ENCODE measurements at regions not wholly inside any gene's neighbourhood (a gene's known extent, or its start where the extent isn't known, plus 50 kb on each side); places are given as distances from the start of the nearest gene placed in this dataset.

DNA sequence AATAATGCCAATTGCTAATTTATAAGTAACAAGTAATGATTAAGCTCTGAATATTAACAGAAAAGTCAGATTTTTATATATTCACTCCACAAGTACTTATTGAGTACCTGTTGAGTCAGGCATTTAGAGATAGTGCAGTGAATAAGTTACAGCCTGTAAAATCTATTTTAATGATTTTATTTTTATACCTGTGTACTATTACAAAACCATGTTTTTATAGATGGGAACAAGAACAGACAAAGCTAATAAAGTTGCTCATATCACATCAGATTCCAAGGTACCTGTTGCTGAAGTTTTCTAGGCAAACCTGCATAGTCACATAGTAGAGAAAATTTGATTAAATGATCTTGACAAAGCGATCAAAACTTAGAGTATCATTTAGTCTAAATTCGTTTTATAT, 623.7 kb downstream of the EFNA5 start:
- Histone ChIP-seq H3K4me1 (ENCODE audit: control insufficient read depth, extremely low read depth, insufficient read depth, low read length) (no peaks in the 10 kb centered on the region), H3K9ac (ENCODE audit: control insufficient read depth, extremely low read depth, insufficient read depth, low read length) (no peak overlapping the region), H2AFZ (ENCODE audit: control insufficient read depth, low read length) (no peak overlapping the region), H3K79me2 (ENCODE audit: control insufficient read depth, insufficient read depth, low read length) (no peaks in the 10 kb centered on the region), H3K9me3 (ENCODE audit: control insufficient read depth, low read depth, low read length) (no peaks in the 10 kb centered on the region), H3K36me3 (ENCODE audit: control insufficient read depth in 2 of 2, extremely low read depth in 1 of 2, insufficient read depth in 2 of 2, low read length in 2 of 2) (no peaks in the 10 kb centered on the region), H3K27ac (ENCODE audit: control insufficient read depth, insufficient read depth, low read length) (no peak overlapping the region), H3K4me3 (ENCODE audit: control insufficient read depth in 2 of 3, extremely low read depth in 1 of 3, insufficient read depth in 2 of 3, low read depth in 1 of 3, low read length in 3 of 3) (no peak overlapping the region), H4K20me1 (ENCODE audit: control insufficient read depth, extremely low read depth, insufficient read depth, low read length) (no peaks in the 10 kb centered on the region), H3K4me2 (ENCODE audit: control insufficient read depth, extremely low read depth, insufficient read depth, low read depth, low read length) (no peak overlapping the region), H3K9me1 (ENCODE audit: control insufficient read depth, extremely low read depth, insufficient read depth, low read length) (no peaks in the 10 kb centered on the region), H3K27me3 (ENCODE audit: control insufficient read depth, extremely low read depth, insufficient read depth, low read length) (no peaks in the 10 kb centered on the region)
- TF ChIP-seq EZH2 (IDR thresholded peaks at IDR 0.05; ENCODE audit: low read length): no peak
- TF ChIP-seq, protein P1, sequence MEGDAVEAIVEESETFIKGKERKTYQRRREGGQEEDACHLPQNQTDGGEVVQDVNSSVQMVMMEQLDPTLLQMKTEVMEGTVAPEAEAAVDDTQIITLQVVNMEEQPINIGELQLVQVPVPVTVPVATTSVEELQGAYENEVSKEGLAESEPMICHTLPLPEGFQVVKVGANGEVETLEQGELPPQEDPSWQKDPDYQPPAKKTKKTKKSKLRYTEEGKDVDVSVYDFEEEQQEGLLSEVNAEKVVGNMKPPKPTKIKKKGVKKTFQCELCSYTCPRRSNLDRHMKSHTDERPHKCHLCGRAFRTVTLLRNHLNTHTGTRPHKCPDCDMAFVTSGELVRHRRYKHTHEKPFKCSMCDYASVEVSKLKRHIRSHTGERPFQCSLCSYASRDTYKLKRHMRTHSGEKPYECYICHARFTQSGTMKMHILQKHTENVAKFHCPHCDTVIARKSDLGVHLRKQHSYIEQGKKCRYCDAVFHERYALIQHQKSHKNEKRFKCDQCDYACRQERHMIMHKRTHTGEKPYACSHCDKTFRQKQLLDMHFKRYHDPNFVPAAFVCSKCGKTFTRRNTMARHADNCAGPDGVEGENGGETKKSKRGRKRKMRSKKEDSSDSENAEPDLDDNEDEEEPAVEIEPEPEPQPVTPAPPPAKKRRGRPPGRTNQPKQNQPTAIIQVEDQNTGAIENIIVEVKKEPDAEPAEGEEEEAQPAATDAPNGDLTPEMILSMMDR (optimal IDR thresholded peaks at IDR 0.05 in 1 of 3, IDR thresholded peaks at IDR 0.05 in 1 of 3, conservative IDR thresholded peaks at IDR 0.05 in 1 of 3; ENCODE audit: extremely low read depth in 1 of 3, insufficient read depth in 2 of 3, low read length in 3 of 3): no peak
- DNase-seq (ENCODE audit: low read depth, low spot score) (no peak), FAIRE-seq (no peak)
- dilution Hi-C loops (cut with MboI; ENCODE audit: extremely low pct_ligation_motif_present, low sequenced_read_pairs): no loop called here

DNA sequence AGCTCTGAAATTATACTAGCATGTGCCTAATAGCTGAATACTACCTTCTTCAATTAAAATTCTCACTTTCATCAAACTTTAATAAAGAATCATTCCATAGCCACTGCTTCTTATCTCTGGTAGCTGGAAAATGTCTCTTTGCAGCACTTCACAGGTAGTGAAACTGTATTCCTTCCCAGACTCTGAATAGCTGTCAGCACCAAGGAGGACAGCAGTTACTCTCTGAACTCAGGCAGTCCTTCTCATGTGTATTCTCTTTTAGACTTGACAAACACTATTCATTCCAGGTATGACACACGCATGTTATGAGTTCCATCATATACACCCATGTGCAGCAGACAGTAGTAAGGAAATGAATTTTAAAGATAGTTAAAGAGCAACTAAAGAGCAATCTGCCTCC, 627.1 kb downstream of the EFNA5 start:
- Histone ChIP-seq H3K4me1 (ENCODE audit: control insufficient read depth, extremely low read depth, insufficient read depth, low read length) (no peaks in the 10 kb centered on the region), H3K9me1 (ENCODE audit: control insufficient read depth, extremely low read depth, insufficient read depth, low read length) (no peaks in the 10 kb centered on the region), H3K4me3 (ENCODE audit: control insufficient read depth in 2 of 3, extremely low read depth in 1 of 3, insufficient read depth in 2 of 3, low read depth in 1 of 3, low read length in 3 of 3) (no peak overlapping the region), H3K9me3 (ENCODE audit: control insufficient read depth, low read depth, low read length) (no peaks in the 10 kb centered on the region), H2AFZ (ENCODE audit: control insufficient read depth, low read length) (no peak overlapping the region), H3K27ac (ENCODE audit: control insufficient read depth, insufficient read depth, low read length) (no peak overlapping the region), H3K27me3 (ENCODE audit: control insufficient read depth, extremely low read depth, insufficient read depth, low read length) (no peaks in the 10 kb centered on the region), H3K79me2 (ENCODE audit: control insufficient read depth, insufficient read depth, low read length) (no peaks in the 10 kb centered on the region), H3K36me3 (ENCODE audit: control insufficient read depth in 2 of 2, extremely low read depth in 1 of 2, insufficient read depth in 2 of 2, low read length in 2 of 2) (no peaks in the 10 kb centered on the region), H3K9ac (ENCODE audit: control insufficient read depth, extremely low read depth, insufficient read depth, low read length) (no peak overlapping the region), H4K20me1 (ENCODE audit: control insufficient read depth, extremely low read depth, insufficient read depth, low read length) (no peaks in the 10 kb centered on the region), H3K4me2 (ENCODE audit: control insufficient read depth, extremely low read depth, insufficient read depth, low read depth, low read length) (no peak overlapping the region)
- TF ChIP-seq, protein P1 (optimal IDR thresholded peaks at IDR 0.05 in 1 of 3, IDR thresholded peaks at IDR 0.05 in 1 of 3, conservative IDR thresholded peaks at IDR 0.05 in 1 of 3; ENCODE audit: extremely low read depth in 1 of 3, insufficient read depth in 2 of 3, low read length in 3 of 3): no peak
- no peak for TF ChIP-seq EZH2 (IDR thresholded peaks at IDR 0.05; ENCODE audit: low read length)
- dilution Hi-C loops (cut with MboI; ENCODE audit: extremely low pct_ligation_motif_present, low sequenced_read_pairs): no loop called here
- no peak for DNase-seq (ENCODE audit: low read depth, low spot score)
- no peak for FAIRE-seq
